ENCODE measurements at regions not wholly inside any gene's neighbourhood (a gene's known extent, or its start where the extent isn't known, plus 50 kb on each side); places are given as distances from the start of the nearest gene placed in this dataset.

DNA sequence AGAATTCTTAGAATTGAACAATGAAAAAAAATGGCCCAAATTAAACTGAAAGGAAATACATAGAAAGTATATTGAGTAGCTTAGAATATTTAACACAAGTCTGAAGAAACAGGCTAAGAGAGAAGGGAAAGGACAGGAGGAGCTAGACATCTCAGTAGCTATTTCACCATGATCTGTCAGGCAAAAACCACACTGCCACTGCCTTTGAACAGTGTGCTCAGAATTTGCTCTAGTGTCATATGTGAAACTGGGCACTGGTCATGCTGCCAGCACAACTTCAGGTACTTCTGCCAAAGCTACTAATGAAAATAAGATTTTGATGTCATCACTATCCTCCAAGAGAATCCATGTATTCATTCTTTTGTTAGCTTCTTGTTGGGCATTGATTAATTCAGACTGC lies 1280.8 kb upstream of the PCDH20 start:
- TF ChIP-seq EZH2 (IDR thresholded peaks at IDR 0.05; ENCODE audit: borderline replicate concordance, low read depth, low read length, severe bottlenecking) = no peak
- TF ChIP-seq, protein P1, sequence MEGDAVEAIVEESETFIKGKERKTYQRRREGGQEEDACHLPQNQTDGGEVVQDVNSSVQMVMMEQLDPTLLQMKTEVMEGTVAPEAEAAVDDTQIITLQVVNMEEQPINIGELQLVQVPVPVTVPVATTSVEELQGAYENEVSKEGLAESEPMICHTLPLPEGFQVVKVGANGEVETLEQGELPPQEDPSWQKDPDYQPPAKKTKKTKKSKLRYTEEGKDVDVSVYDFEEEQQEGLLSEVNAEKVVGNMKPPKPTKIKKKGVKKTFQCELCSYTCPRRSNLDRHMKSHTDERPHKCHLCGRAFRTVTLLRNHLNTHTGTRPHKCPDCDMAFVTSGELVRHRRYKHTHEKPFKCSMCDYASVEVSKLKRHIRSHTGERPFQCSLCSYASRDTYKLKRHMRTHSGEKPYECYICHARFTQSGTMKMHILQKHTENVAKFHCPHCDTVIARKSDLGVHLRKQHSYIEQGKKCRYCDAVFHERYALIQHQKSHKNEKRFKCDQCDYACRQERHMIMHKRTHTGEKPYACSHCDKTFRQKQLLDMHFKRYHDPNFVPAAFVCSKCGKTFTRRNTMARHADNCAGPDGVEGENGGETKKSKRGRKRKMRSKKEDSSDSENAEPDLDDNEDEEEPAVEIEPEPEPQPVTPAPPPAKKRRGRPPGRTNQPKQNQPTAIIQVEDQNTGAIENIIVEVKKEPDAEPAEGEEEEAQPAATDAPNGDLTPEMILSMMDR (IDR thresholded peaks at IDR 0.05; ENCODE audit: extremely low read depth in 1 of 2, insufficient read depth in 1 of 2, low read depth in 1 of 2, low read length in 2 of 2) = no peak
- TF ChIP-seq POLR2A (IDR thresholded peaks at IDR 0.05; ENCODE audit: low read depth, low read length) = no peak
- TF ChIP-seq POLR2AphosphoS5 (IDR thresholded peaks at IDR 0.05; ENCODE audit: insufficient read depth, low read depth, low read length) = no peak
- TF ChIP-seq, protein P2, sequence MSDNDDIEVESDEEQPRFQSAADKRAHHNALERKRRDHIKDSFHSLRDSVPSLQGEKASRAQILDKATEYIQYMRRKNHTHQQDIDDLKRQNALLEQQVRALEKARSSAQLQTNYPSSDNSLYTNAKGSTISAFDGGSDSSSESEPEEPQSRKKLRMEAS (IDR thresholded peaks at IDR 0.05; ENCODE audit: insufficient read depth, insufficient read length) = no peak
- TF ChIP-seq JUN (IDR thresholded peaks at IDR 0.05; ENCODE audit: borderline replicate concordance, insufficient read depth, insufficient read length, low read depth) = no peak
- TF ChIP-seq GATA2 (IDR thresholded peaks at IDR 0.05; ENCODE audit: insufficient read depth, insufficient read length, low read depth, low read length) = no peak

All from endothelial cell of umbilical vein (primary cell).